ENCODE measurements at regions not wholly inside any gene's neighbourhood (a gene's known extent, or its start where the extent isn't known, plus 50 kb on each side); places are given as distances from the start of the nearest gene placed in this dataset.

- TF ChIP-seq POLR2AphosphoS5 (IDR thresholded peaks at IDR 0.05) = no peak
- TF ChIP-seq CTCF (IDR thresholded peaks at IDR 0.05) = no peak
Measured at GRCh38 chr3:76661527-76662250, 378.2 kb upstream of the ROBO2 start.
